HG03196 (cell line): ENCODE measurements at regions not wholly inside any gene's neighbourhood (a gene's known extent, or its start where the extent isn't known, plus 50 kb on each side); places are given as distances from the start of the nearest gene placed in this dataset.
"Not testable (repeated sequence)": the region's sequence is repeated elsewhere in the genome, so short reads cannot be mapped to it uniquely, and the experiment has no call there.

ENCODE experiments used
- ATAC-seq: cut with Tn5 transposase; IDR thresholded peaks from one replicate; pipeline ENCODE4 v1.9.1; 2021; ENCODE audit not compliant: unreplicated experiment

GRCh38 chr12:31822761-31823160 lies 93.9 kb upstream of the AMN1 start:
- ATAC-seq: no peak

GRCh38 chr12:31821484-31821883 lies 92.7 kb upstream of the AMN1 start:
- no peak for ATAC-seq

GRCh38 chr12:31820832-31821231 lies 92.0 kb upstream of the AMN1 start:
- no peak for ATAC-seq

- no peak for ATAC-seq
These were observed 90.6 kb upstream of the AMN1 start for GRCh38 chr12:31819427-31819826.

- no peak for ATAC-seq
These were observed 89.9 kb upstream of the AMN1 start for GRCh38 chr12:31818623-31819268.

GRCh38 chr12:31817120-31817519 lies 88.3 kb upstream of the AMN1 start:
- no peak for ATAC-seq

- no peak for ATAC-seq
These were observed 86.3 kb upstream of the AMN1 start for GRCh38 chr12:31815096-31815495.

GRCh38 chr12:31813305-31813704 lies 84.5 kb upstream of the AMN1 start:
- ATAC-seq: no peak

- no peak for ATAC-seq
These were observed 78.9 kb upstream of the AMN1 start for GRCh38 chr12:31807773-31808097.

GRCh38 chr12:31807081-31807772 lies 78.4 kb upstream of the AMN1 start:
- not testable (repeated sequence) for ATAC-seq

- ATAC-seq: not testable (repeated sequence)
These were observed 76.9 kb upstream of the AMN1 start for GRCh38 chr12:31805681-31806080.

GRCh38 chr12:31804707-31805106 lies 75.9 kb upstream of the AMN1 start:
- not testable (repeated sequence) for ATAC-seq

- peak; percentile 38 for ATAC-seq
These were observed 75.3 kb upstream of the AMN1 start for GRCh38 chr12:31804185-31804504.

- ATAC-seq: no peak
These were observed 74.7 kb upstream of the AMN1 start for GRCh38 chr12:31803306-31804184.

- ATAC-seq: no peak
These were observed 73.1 kb upstream of the AMN1 start for GRCh38 chr12:31801872-31802271.

- ATAC-seq: no peak
These were observed 68.5 kb upstream of the AMN1 start for GRCh38 chr12:31797230-31797872.

GRCh38 chr12:31796270-31796951 lies 67.6 kb upstream of the AMN1 start:
- ATAC-seq: no peak

GRCh38 chr12:31794745-31795144 lies 65.9 kb upstream of the AMN1 start:
- ATAC-seq: no peak

- ATAC-seq: not testable (repeated sequence)
These were observed 62.4 kb upstream of the AMN1 start for GRCh38 chr12:31791265-31791664.

GRCh38 chr12:31790759-31791158 lies 61.9 kb upstream of the AMN1 start:
- no peak for ATAC-seq

GRCh38 chr12:31785318-31785717 lies 56.5 kb upstream of the AMN1 start:
- ATAC-seq: no peak
